ENCODE measurements at regions not wholly inside any gene's neighbourhood (a gene's known extent, or its start where the extent isn't known, plus 50 kb on each side); places are given as distances from the start of the nearest gene placed in this dataset.

DNA sequence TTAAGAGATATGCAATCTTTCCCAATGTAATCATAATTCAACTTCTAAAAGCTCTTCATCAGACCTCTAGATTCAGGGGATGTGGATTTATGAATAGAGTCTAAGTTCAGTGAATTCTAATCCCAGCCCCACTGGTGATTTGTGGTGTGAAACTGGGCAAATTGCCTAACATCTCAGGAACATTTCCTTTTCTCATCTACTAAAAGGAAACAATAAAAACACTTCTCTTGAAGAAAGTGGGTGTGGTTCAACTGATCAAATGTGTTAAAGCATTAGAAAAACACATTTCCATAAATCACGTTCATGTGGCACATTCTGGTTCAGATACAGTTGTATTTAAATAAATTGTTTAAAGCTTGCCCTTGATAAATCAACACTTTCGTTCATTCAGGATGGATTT lies 631.7 kb upstream of the CDH6 start:
- WGBS, result 75% methylated on average over 2 of the region's 2 CpGs

GRCh38 chr5:30551618-30552017 lies 641.9 kb upstream of the CDH6 start:
- intact Hi-C loops (cut with DNase I), result no loop called here
- 51% methylated on average over 4 of the region's 4 CpGs for WGBS
- Histone ChIP-seq H3K27ac (replicated peaks in 1 of 4) (no peak overlapping the region), H3K4me1 (no peaks in the 10 kb centered on the region), H3K4me3 (no peak overlapping the region), H3K36me3 (no peaks in the 10 kb centered on the region), H3K27me3 (no peaks in the 10 kb centered on the region), H3K9me3 (no peaks in the 10 kb centered on the region)
- DNase-seq (ENCODE audit: extremely low spot score), result no peak
- TF ChIP-seq EP300 (IDR thresholded peaks at IDR 0.05), result no peak
- no peak for TF ChIP-seq POLR2A (IDR thresholded peaks at IDR 0.05; ENCODE audit: low read depth)
- TF ChIP-seq POLR2AphosphoS5 (IDR thresholded peaks at IDR 0.05), result no peak
- TF ChIP-seq, protein P1, sequence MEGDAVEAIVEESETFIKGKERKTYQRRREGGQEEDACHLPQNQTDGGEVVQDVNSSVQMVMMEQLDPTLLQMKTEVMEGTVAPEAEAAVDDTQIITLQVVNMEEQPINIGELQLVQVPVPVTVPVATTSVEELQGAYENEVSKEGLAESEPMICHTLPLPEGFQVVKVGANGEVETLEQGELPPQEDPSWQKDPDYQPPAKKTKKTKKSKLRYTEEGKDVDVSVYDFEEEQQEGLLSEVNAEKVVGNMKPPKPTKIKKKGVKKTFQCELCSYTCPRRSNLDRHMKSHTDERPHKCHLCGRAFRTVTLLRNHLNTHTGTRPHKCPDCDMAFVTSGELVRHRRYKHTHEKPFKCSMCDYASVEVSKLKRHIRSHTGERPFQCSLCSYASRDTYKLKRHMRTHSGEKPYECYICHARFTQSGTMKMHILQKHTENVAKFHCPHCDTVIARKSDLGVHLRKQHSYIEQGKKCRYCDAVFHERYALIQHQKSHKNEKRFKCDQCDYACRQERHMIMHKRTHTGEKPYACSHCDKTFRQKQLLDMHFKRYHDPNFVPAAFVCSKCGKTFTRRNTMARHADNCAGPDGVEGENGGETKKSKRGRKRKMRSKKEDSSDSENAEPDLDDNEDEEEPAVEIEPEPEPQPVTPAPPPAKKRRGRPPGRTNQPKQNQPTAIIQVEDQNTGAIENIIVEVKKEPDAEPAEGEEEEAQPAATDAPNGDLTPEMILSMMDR (IDR thresholded peaks at IDR 0.05), result no peak

More for the DNA sequence above, 631.7 kb upstream of the CDH6 start:
- Histone ChIP-seq H3K9me3 (no peaks in the 10 kb centered on the region), H3K27ac (replicated peaks in 1 of 4) (no peak overlapping the region), H3K27me3 (no peaks in the 10 kb centered on the region), H3K36me3 (no peaks in the 10 kb centered on the region), H3K4me1 (peaks cover 0 to 12% (median 0%) of the 10 kb centered on the region in 4 donors), H3K4me3 (no peak overlapping the region)
- no peak for DNase-seq (ENCODE audit: extremely low spot score)
- intact Hi-C loops (cut with DNase I), result no loop called here
- TF ChIP-seq POLR2AphosphoS5 (IDR thresholded peaks at IDR 0.05), result no peak
- no peak for TF ChIP-seq EP300 (IDR thresholded peaks at IDR 0.05)
- TF ChIP-seq POLR2A (IDR thresholded peaks at IDR 0.05; ENCODE audit: low read depth), result no peak

DNA sequence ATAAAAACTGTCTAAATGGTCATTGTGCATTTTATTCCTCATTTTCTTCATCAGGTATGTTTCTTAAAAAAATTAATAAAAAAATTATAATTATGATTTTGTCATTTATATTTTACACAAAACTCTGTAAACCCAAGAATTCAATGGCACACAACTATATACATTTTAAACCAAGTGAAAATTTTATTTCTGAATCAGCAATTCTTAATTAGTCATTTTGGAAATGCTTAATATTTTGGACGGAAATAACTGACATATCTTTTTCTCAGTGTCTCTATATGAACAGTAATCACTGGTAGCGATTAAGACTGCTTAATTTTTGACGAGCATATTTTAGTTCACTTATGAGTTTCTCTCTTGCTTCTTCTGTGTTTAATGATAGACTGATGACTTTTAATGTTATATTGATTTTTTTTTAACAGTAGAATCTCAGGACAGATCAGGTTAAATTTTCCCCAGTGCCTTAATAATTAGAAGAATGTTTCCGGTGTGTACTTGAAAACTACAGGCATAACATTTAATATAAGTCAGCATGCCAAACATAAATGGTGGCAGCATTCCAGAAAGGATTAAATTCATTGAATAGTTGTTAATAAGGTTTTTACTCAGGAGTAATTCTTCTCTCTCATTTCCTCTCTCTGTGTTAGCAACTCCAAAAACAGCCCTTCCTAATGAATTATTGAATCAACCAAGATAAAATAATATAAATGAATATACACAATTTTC lies 644.7 kb upstream of the CDH6 start:
- Histone ChIP-seq H3K36me3 (no peaks in the 10 kb centered on the region), H3K9me3 (no peaks in the 10 kb centered on the region), H3K27me3 (no peaks in the 10 kb centered on the region), H3K4me1 (no peaks in the 10 kb centered on the region), H3K27ac (replicated peaks in 1 of 4) (no peak overlapping the region), H3K4me3 (no peak overlapping the region)
- 78% methylated on average over 4 of the region's 4 CpGs for WGBS
- TF ChIP-seq POLR2A (IDR thresholded peaks at IDR 0.05; ENCODE audit: low read depth), result no peak
- TF ChIP-seq, protein P1 (IDR thresholded peaks at IDR 0.05), result no peak
- TF ChIP-seq EP300 (IDR thresholded peaks at IDR 0.05), result no peak
- no peak for TF ChIP-seq POLR2AphosphoS5 (IDR thresholded peaks at IDR 0.05)
- intact Hi-C loops (cut with DNase I), result no loop called here
- DNase-seq (ENCODE audit: extremely low spot score), result no peak

DNA sequence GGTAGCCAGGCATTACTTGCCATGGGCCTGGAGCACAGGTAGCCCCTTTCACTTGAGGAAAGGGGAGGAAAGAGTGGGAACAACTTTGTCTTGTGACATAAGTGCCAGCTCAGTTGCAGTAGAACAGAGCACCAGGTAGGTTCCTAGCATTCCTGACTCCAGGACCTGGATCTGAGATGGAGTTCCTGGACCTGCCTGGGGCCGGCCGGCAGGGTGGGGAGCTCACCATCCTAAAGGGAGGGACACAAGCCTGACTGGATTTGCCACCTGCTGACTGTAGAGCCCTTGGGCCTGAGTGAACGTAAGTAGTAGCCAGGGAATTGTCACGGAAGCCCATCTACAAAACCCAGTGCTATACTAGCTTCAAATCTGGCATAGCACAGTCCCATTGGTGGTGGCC lies 653.3 kb upstream of the CDH6 start:
- no CpG with 5 or more reads among the region's 4 CpGs for WGBS
- intact Hi-C loops (cut with DNase I), result no loop called here

GRCh38 chr5:30539004-30539634 lies 654.4 kb upstream of the CDH6 start:
- Histone ChIP-seq H3K36me3 (no peaks in the 10 kb centered on the region), H3K4me3 (no peak overlapping the region), H3K9me3 (peaks cover 0 to 6% (median 0%) of the 10 kb centered on the region in 4 donors), H3K27me3 (no peaks in the 10 kb centered on the region), H3K27ac (replicated peaks in 1 of 4) (no peak overlapping the region), H3K4me1 (no peaks in the 10 kb centered on the region)
- DNase-seq (ENCODE audit: extremely low spot score), result no peak
- WGBS, result 57% methylated on average over 4 of the region's 4 CpGs
- TF ChIP-seq POLR2A (IDR thresholded peaks at IDR 0.05; ENCODE audit: low read depth), result no peak
- intact Hi-C loops (cut with DNase I), result no loop called here

More for the DNA sequence above, 653.3 kb upstream of the CDH6 start:
- Histone ChIP-seq H3K4me1 (no peaks in the 10 kb centered on the region), H3K4me3 (no peak overlapping the region), H3K27me3 (no peaks in the 10 kb centered on the region), H3K27ac (replicated peaks in 1 of 4) (no peak overlapping the region), H3K9me3 (peaks cover 0 to 6% (median 0%) of the 10 kb centered on the region in 4 donors), H3K36me3 (no peaks in the 10 kb centered on the region)
- no peak for TF ChIP-seq EP300 (IDR thresholded peaks at IDR 0.05)
- no peak for TF ChIP-seq POLR2A (IDR thresholded peaks at IDR 0.05; ENCODE audit: low read depth)
- TF ChIP-seq, protein P1 (IDR thresholded peaks at IDR 0.05), result no peak
- no peak for TF ChIP-seq POLR2AphosphoS5 (IDR thresholded peaks at IDR 0.05)
- DNase-seq (ENCODE audit: extremely low spot score), result no peak
